HCT116 (cell line): ENCODE measurements at regions not wholly inside any gene's neighbourhood (a gene's known extent, or its start where the extent isn't known, plus 50 kb on each side); places are given as distances from the start of the nearest gene placed in this dataset.

Experiments
- CTCF ChIP-seq, 3 experiments: fragments of 200-600 bp in 1 of 3; sonication (generic) in 1 of 3; IDR thresholded peaks in 2 of 3; conservative IDR thresholded peaks in 1 of 3; 2 replicates each; pipeline ENCODE4 v1.5.1; 2012 to 2017; ENCODE audit warnings: low read depth in 2 of 3, low read length in 2 of 3, antibody characterized with exemption in 1 of 3, borderline replicate concordance in 1 of 3, control low read depth in 1 of 3, mild to moderate bottlenecking in 1 of 3, mixed read lengths in 1 of 3, mixed run types in 1 of 3, moderate library complexity in 1 of 3; ENCODE audit not compliant: insufficient read depth in 1 of 3
- EZH2phosphoT487 ChIP-seq: fragments of 200-600 bp; IDR thresholded peaks from 2 replicates; pipeline ENCODE4 v1.6.1; 2018; ENCODE audit warnings: antibody characterized with exemption, borderline replicate concordance
- JUND ChIP-seq: IDR thresholded peaks from 2 replicates; pipeline ENCODE4 v1.6.1; 2012
- POLR2A ChIP-seq: IDR thresholded peaks from 2 replicates; pipeline ENCODE4 v1.7.0; 2011; ENCODE audit warnings: borderline replicate concordance; ENCODE audit not compliant: insufficient read depth, insufficient read length; ENCODE audit errors: extremely low read depth
- SIN3A ChIP-seq: IDR thresholded peaks from 2 replicates; pipeline ENCODE4 v1.6.1; 2012; ENCODE audit warnings: low read depth
- TCF7L2 ChIP-seq: IDR thresholded peaks from 2 replicates; pipeline ENCODE4 v1.7.0; 2011; ENCODE audit warnings: borderline replicate concordance, inconsistent platforms; ENCODE audit not compliant: insufficient read depth, insufficient read length; ENCODE audit errors: extremely low read depth
- ZNF274 ChIP-seq: fragments of 200-500 bp; sonication (Bioruptor generic); IDR thresholded peaks from 2 replicates; pipeline ENCODE4 v1.6.1; 2014; ENCODE audit warnings: mild to moderate bottlenecking, low read depth, low read length, inconsistent platforms
- TF ChIP-seq, protein P1 (sequence below): IDR thresholded peaks from 2 replicates; pipeline ENCODE4 v1.6.1; 2012

GRCh38 chr12:69171881-69172280 lies 67.5 kb upstream of the CPSF6 start:
- TF ChIP-seq POLR2A: no peak
- TF ChIP-seq, protein P1, sequence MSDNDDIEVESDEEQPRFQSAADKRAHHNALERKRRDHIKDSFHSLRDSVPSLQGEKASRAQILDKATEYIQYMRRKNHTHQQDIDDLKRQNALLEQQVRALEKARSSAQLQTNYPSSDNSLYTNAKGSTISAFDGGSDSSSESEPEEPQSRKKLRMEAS: no peak
- no peak for TF ChIP-seq CTCF (IDR thresholded peaks at IDR 0.05 in 2 of 3, conservative IDR thresholded peaks at IDR 0.05 in 1 of 3; ENCODE audit: borderline replicate concordance in 1 of 3, insufficient read depth in 1 of 3, low read depth in 2 of 3, low read length in 2 of 3)
- no peak for TF ChIP-seq TCF7L2
- TF ChIP-seq ZNF274: no peak
- TF ChIP-seq SIN3A: no peak
- no peak for TF ChIP-seq JUND
- TF ChIP-seq EZH2phosphoT487: no peak
